ENCODE measurements at regions not wholly inside any gene's neighbourhood (a gene's known extent, or its start where the extent isn't known, plus 50 kb on each side); places are given as distances from the start of the nearest gene placed in this dataset.
A peak's percentile ranks its signal among the peaks of the same experiment; 100 is the strongest.

- FAIRE-seq = no peak
- no peak for ATAC-seq
- BruUV-seq (replicated peaks) = no TSS peak
- intact Hi-C loops (cut with micrococcal nuclease; ENCODE audit: unreplicated experiment) (no loop called here), in situ Hi-C loops (cut with HindIII; ENCODE audit: extremely low pct_ligation_motif_present, low pct_unique_long_range_greater_than_20kb) (no loop called here)
- TF ChIP-seq MAFK (conservative IDR thresholded peaks at IDR 0.05 in 1 of 2, IDR thresholded peaks at IDR 0.05 in 1 of 2; ENCODE audit: low read length in 2 of 2) (0 out of 4 replicates have a peak, but pooled peaks of 1 of the 2 experiments have one; percentile 4), SMAD1 (CRISPR knock-in tag; IDR thresholded peaks at IDR 0.05; ENCODE audit: borderline replicate concordance, low read depth) (no peak)
- DNase-seq (ENCODE audit: low spot score) = no peak
- POLR2A ChIA-PET = no interaction called here
- H3K4me1 ChIP-seq (ENCODE audit: insufficient read depth, low read length) = no peaks in the 10 kb centered on the region
- no peaks in the 10 kb centered on the region for H3K27me3 ChIP-seq (ENCODE audit: control insufficient read depth in 1 of 2, insufficient read depth in 2 of 2, low read length in 2 of 2)
- no peak overlapping the region for H3K4me2 ChIP-seq (ENCODE audit: low read depth, low read length)
- no peak overlapping the region for H3K27ac ChIP-seq (ENCODE audit: extremely low read length, insufficient read depth, low read length)
- H3K36me3 ChIP-seq (replicated peaks in 1 of 2; ENCODE audit: control insufficient read depth in 1 of 2, insufficient read depth in 2 of 2, low read length in 2 of 2) = no peaks in the 10 kb centered on the region
- no peaks in the 10 kb centered on the region for H3K79me2 ChIP-seq (ENCODE audit: insufficient read depth, low read length)
- no peak overlapping the region for H3K9ac ChIP-seq (ENCODE audit: insufficient read depth, low read depth, low read length)
- H2AFZ ChIP-seq (ENCODE audit: low read length) = no peak overlapping the region
- under 1% methylated on average over 3 of the region's 3 CpGs for WGBS (ENCODE audit: low lambda C conversion rate)
- CTCF ChIA-PET (ENCODE audit: low intra/inter-chr PET ratio, low total read pairs) = no interaction called here
- H3K9me3 ChIP-seq (ENCODE audit: low read length) = peaks cover 50% of the 10 kb centered on the region
- H3K4me3 ChIP-seq (replicated peaks in 1 of 3; ENCODE audit: insufficient read depth in 1 of 3, low read depth in 2 of 3, low read length in 3 of 3) = no peak overlapping the region
- H4K20me1 ChIP-seq (ENCODE audit: insufficient read depth, low read length) = no peaks in the 10 kb centered on the region
Measured at GRCh38 chr20:11432407-11432806, 485.3 kb upstream of the BTBD3 start.

GRCh38 chr20:11436113-11436905 lies 481.4 kb upstream of the BTBD3 start:
- ChIA-PET CTCF (ENCODE audit: low intra/inter-chr PET ratio, low total read pairs) (no interaction called here), POLR2A (no interaction called here)
- H3K4me1 ChIP-seq (ENCODE audit: insufficient read depth, low read length) = no peaks in the 10 kb centered on the region
- H2AFZ ChIP-seq (ENCODE audit: low read length) = no peak overlapping the region
- no peak overlapping the region for H3K9ac ChIP-seq (ENCODE audit: insufficient read depth, low read depth, low read length)
- no peak overlapping the region for H3K27ac ChIP-seq (ENCODE audit: extremely low read length, insufficient read depth, low read length)
- BruUV-seq (replicated peaks) = no TSS peak
- H3K4me3 ChIP-seq (replicated peaks in 1 of 3; ENCODE audit: insufficient read depth in 1 of 3, low read depth in 2 of 3, low read length in 3 of 3) = no peak overlapping the region
- FAIRE-seq (no peak), DNase-seq (ENCODE audit: low spot score) (no peak), ATAC-seq (no peak)
- no peak overlapping the region for H3K4me2 ChIP-seq (ENCODE audit: low read depth, low read length)
- 3% methylated on average over 4 of the region's 4 CpGs for WGBS (ENCODE audit: low lambda C conversion rate)
- H4K20me1 ChIP-seq (ENCODE audit: insufficient read depth, low read length) = no peaks in the 10 kb centered on the region
- in situ Hi-C loops (cut with HindIII; ENCODE audit: extremely low pct_ligation_motif_present, low pct_unique_long_range_greater_than_20kb) (no loop called here), intact Hi-C loops (cut with micrococcal nuclease; ENCODE audit: unreplicated experiment) (no loop called here)
- no peaks in the 10 kb centered on the region for H3K36me3 ChIP-seq (replicated peaks in 1 of 2; ENCODE audit: control insufficient read depth in 1 of 2, insufficient read depth in 2 of 2, low read length in 2 of 2)
- H3K79me2 ChIP-seq (ENCODE audit: insufficient read depth, low read length) = no peaks in the 10 kb centered on the region
- peaks cover 60% of the 10 kb centered on the region for H3K9me3 ChIP-seq (ENCODE audit: low read length)
- H3K27me3 ChIP-seq (ENCODE audit: control insufficient read depth in 1 of 2, insufficient read depth in 2 of 2, low read length in 2 of 2) = no peaks in the 10 kb centered on the region
- TF ChIP-seq ZBTB4 (CRISPR knock-in tag; IDR thresholded peaks at IDR 0.05; ENCODE audit: borderline replicate concordance) (no peak), RORA (CRISPR knock-in tag; IDR thresholded peaks at IDR 0.05) (no peak), RAD51 (IDR thresholded peaks at IDR 0.05; ENCODE audit: borderline replicate concordance) (no peak), ZNF839 (CRISPR knock-in tag; IDR thresholded peaks at IDR 0.05; ENCODE audit: borderline replicate concordance) (no peak), REPIN1 (CRISPR knock-in tag; IDR thresholded peaks at IDR 0.05; ENCODE audit: borderline replicate concordance, low read depth) (no peak), KLF9 (CRISPR knock-in tag; IDR thresholded peaks at IDR 0.05; ENCODE audit: low read depth) (no peak), MAFG (CRISPR knock-in tag; IDR thresholded peaks at IDR 0.05) (no peak), ZNF710 (CRISPR knock-in tag; IDR thresholded peaks at IDR 0.05; ENCODE audit: borderline replicate concordance) (no peak), ATF1 (CRISPR knock-in tag; IDR thresholded peaks at IDR 0.05) (no peak)
